ENCODE measurements at regions not wholly inside any gene's neighbourhood (a gene's known extent, or its start where the extent isn't known, plus 50 kb on each side); places are given as distances from the start of the nearest gene placed in this dataset.

- TF ChIP-seq ZNF263 (CRISPR knock-in tag; IDR thresholded peaks at IDR 0.05): no peak
- no peak for TF ChIP-seq NFIC (IDR thresholded peaks at IDR 0.05; ENCODE audit: low read length)
- TF ChIP-seq CTCF (CRISPR knock-in tag; IDR thresholded peaks at IDR 0.05): no peak
- no peak for TF ChIP-seq NR2C2 (CRISPR knock-in tag; IDR thresholded peaks at IDR 0.05; ENCODE audit: borderline replicate concordance)
- no peak for TF ChIP-seq FOXO1 (CRISPR knock-in tag; IDR thresholded peaks at IDR 0.05)
- no peak for TF ChIP-seq RAD21 (CRISPR knock-in tag; IDR thresholded peaks at IDR 0.05)
- no peak for TF ChIP-seq EP300 (IDR thresholded peaks at IDR 0.05; ENCODE audit: low read depth in 2 of 2, low read length in 2 of 2)
- no peak for TF ChIP-seq EP300 (CRISPR knock-in tag; IDR thresholded peaks at IDR 0.05; ENCODE audit: borderline replicate concordance)
- TF ChIP-seq STAG1 (CRISPR knock-in tag; IDR thresholded peaks at IDR 0.05): no peak
- TF ChIP-seq UBTF (CRISPR knock-in tag; IDR thresholded peaks at IDR 0.05): no peak
- TF ChIP-seq SMAD1 (CRISPR knock-in tag; IDR thresholded peaks at IDR 0.05; ENCODE audit: borderline replicate concordance, low read depth): no peak
Observed at GRCh38 chr7:88617185-88617584, 142.3 kb upstream of the ZNF804B start.
